Panc1 (cell line): ENCODE measurements at regions not wholly inside any gene's neighbourhood (a gene's known extent, or its start where the extent isn't known, plus 50 kb on each side); places are given as distances from the start of the nearest gene placed in this dataset.

ENCODE experiments used
- CTCF ChIP-seq: fragments of 450-650 bp; IDR thresholded peaks from 2 replicates; pipeline ENCODE4 v1.5.1; 2017; ENCODE audit warnings: mild to moderate bottlenecking
- POLR2AphosphoS5 ChIP-seq: IDR thresholded peaks from 2 replicates; pipeline ENCODE4 v1.6.1; 2012; ENCODE audit warnings: mild to moderate bottlenecking, low read depth, low read length, moderate library complexity

- TF ChIP-seq CTCF (no peak), POLR2AphosphoS5 (no peak)
Measured at GRCh38 chr16:6836766-6837165, 495.9 kb upstream of the RBFOX1 start.
